OCI-LY1 (cell line): ENCODE measurements at regions not wholly inside any gene's neighbourhood (a gene's known extent, or its start where the extent isn't known, plus 50 kb on each side); places are given as distances from the start of the nearest gene placed in this dataset.

ENCODE experiments used
- H2AFZ ChIP-seq: fragments of 200-600 bp; sonication (generic), shearing (Covaris generic); 2 replicates; pipeline ENCODE4 v1.6.0; 2014; ENCODE audit warnings: antibody characterized with exemption, mild to moderate bottlenecking, low read length
- H3F3A ChIP-seq: fragments of 200-600 bp; sonication (generic), shearing (Covaris generic); 2 replicates; pipeline ENCODE4 v1.6.0; 2014; ENCODE audit warnings: mild to moderate bottlenecking, antibody characterized with exemption, low read length, moderate library complexity; ENCODE audit not compliant: insufficient read depth
- H3K27ac ChIP-seq: fragments of 200-600 bp; sonication (generic); 2 replicates; pipeline ENCODE4 v1.5.1; 2014; ENCODE audit warnings: low read length, mixed run types, mild to moderate bottlenecking, low read depth; ENCODE audit not compliant: poor library complexity, severe bottlenecking
- H3K27me3 ChIP-seq: fragments of 200-600 bp; sonication (generic); 2 replicates; pipeline ENCODE4 v1.6.0; 2014; ENCODE audit warnings: antibody characterized with exemption, mild to moderate bottlenecking, low read length, moderate library complexity; ENCODE audit not compliant: insufficient read depth
- H3K36me3 ChIP-seq: fragments of 200-600 bp; sonication (generic); 2 replicates; pipeline ENCODE4 v1.6.1; 2014; ENCODE audit warnings: mild to moderate bottlenecking, antibody characterized with exemption, low read length, moderate library complexity, mixed read lengths; ENCODE audit not compliant: insufficient read depth
- H3K4me1 ChIP-seq: fragments of 200-600 bp; sonication (generic); 2 replicates; pipeline ENCODE4 v1.5.1; 2014; ENCODE audit warnings: mild to moderate bottlenecking, low read length, moderate library complexity; ENCODE audit not compliant: insufficient read depth, severe bottlenecking
- H3K4me2 ChIP-seq: fragments of 200-600 bp; sonication (generic), shearing (Covaris generic); 2 replicates; pipeline ENCODE4 v1.6.1; 2014; ENCODE audit warnings: low read length
- H3K4me3 ChIP-seq: fragments of 200-600 bp; sonication (generic); 2 replicates; pipeline ENCODE4 v1.5.1; 2014; ENCODE audit warnings: low read length, low read depth, mild to moderate bottlenecking, mixed read lengths; ENCODE audit not compliant: poor library complexity, severe bottlenecking
- H3K79me2 ChIP-seq: fragments of 200-600 bp; shearing (Covaris generic); 2 replicates; pipeline ENCODE4 v1.6.1; 2016; ENCODE audit warnings: mixed run types, low read length, mixed read lengths; ENCODE audit not compliant: insufficient read depth
- H3K9ac ChIP-seq: fragments of 200-600 bp; sonication (generic), shearing (Covaris generic); 2 replicates; pipeline ENCODE4 v1.6.1; 2014; ENCODE audit warnings: mild to moderate bottlenecking, low read length, mixed read lengths
- H3K9me2 ChIP-seq: fragments of 200-600 bp; sonication (generic), shearing (Covaris generic); 2 replicates; pipeline ENCODE4 v1.6.1; 2014; ENCODE audit warnings: low read depth, mild to moderate bottlenecking, low read length, mixed read lengths
- H3K9me3 ChIP-seq: fragments of 200-600 bp; shearing (Covaris generic); 2 replicates; pipeline ENCODE4 v1.6.1; 2014; ENCODE audit warnings: low read length, mixed read lengths
- H4K20me1 ChIP-seq: fragments of 200-600 bp; sonication (generic), shearing (Covaris generic); 2 replicates; pipeline ENCODE4 v1.6.0; 2016; ENCODE audit warnings: mild to moderate bottlenecking, low read length; ENCODE audit not compliant: insufficient read depth
- CTCF ChIP-seq: fragments of 200-600 bp; sonication (generic), shearing (Covaris generic); IDR thresholded peaks from 2 replicates; pipeline ENCODE4 v1.5.1; 2017; ENCODE audit warnings: mild to moderate bottlenecking, antibody characterized with exemption, low read length, moderate library complexity, mixed read lengths
- EZH2 ChIP-seq: fragments of 200-600 bp; sonication (generic), shearing (Covaris generic); IDR thresholded peaks from 2 replicates; pipeline ENCODE4 v1.8.0; 2017; ENCODE audit warnings: borderline replicate concordance, mixed run types, mild to moderate bottlenecking, antibody characterized with exemption, low read length, moderate library complexity, mixed read lengths

DNA sequence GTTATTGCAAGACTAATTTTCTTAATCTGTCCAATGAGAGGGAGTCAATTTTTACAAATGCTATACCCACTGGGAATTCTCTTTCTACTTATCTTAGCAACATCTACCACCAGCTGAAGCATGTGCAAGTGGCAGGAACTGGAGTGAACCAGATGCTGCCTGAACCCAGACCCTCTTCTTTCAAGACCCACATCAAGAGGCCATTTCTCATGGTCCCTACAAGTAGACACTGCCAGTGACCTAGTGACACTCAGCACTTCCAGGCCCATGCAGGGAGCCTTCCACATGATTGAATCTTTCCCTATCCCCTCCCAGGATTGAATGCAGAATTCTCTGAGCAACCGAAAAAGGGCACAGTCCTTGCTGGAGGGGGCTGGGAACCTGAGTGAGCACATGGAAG lies 148.2 kb upstream of the ADAMTS16 start:
- 0 out of 2 replicates have a peak, but pooled peaks cover 3% of the 10 kb centered on the region for H3K27me3 ChIP-seq
- no peak overlapping the region for H3K27ac ChIP-seq
- H3K9me2 ChIP-seq: no peaks in the 10 kb centered on the region
- no peak overlapping the region for H3K4me2 ChIP-seq
- H3K9ac ChIP-seq: no peak overlapping the region
- H3K9me3 ChIP-seq: no peaks in the 10 kb centered on the region
- no peak overlapping the region for H3K4me3 ChIP-seq
- no peaks in the 10 kb centered on the region for H3K4me1 ChIP-seq
- TF ChIP-seq EZH2 (no peak), CTCF (no peak)
- no peaks in the 10 kb centered on the region for H4K20me1 ChIP-seq
- no peak overlapping the region for H2AFZ ChIP-seq
- no peaks in the 10 kb centered on the region for H3F3A ChIP-seq
- H3K36me3 ChIP-seq: no peaks in the 10 kb centered on the region
- H3K79me2 ChIP-seq: no peaks in the 10 kb centered on the region

GRCh38 chr5:4995014-4995413 lies 145.1 kb upstream of the ADAMTS16 start:
- H3K4me3 ChIP-seq: no peak overlapping the region
- H4K20me1 ChIP-seq: no peaks in the 10 kb centered on the region
- no peak overlapping the region for H3K27ac ChIP-seq
- H2AFZ ChIP-seq: no peak overlapping the region
- TF ChIP-seq CTCF (no peak), EZH2 (no peak)
- H3K4me1 ChIP-seq: no peaks in the 10 kb centered on the region
- 0 out of 2 replicates have a peak, but pooled peaks cover 4% of the 10 kb centered on the region for H3K9me2 ChIP-seq
- 0 out of 2 replicates have a peak, but pooled peaks cover 3% of the 10 kb centered on the region for H3K27me3 ChIP-seq
- H3K79me2 ChIP-seq: no peaks in the 10 kb centered on the region
- no peaks in the 10 kb centered on the region for H3F3A ChIP-seq
- H3K36me3 ChIP-seq: no peaks in the 10 kb centered on the region
- H3K4me2 ChIP-seq: no peak overlapping the region
- no peak overlapping the region for H3K9ac ChIP-seq
- no peaks in the 10 kb centered on the region for H3K9me3 ChIP-seq

GRCh38 chr5:5005353-5005752 lies 134.8 kb upstream of the ADAMTS16 start:
- Histone ChIP-seq H3K9me3 (no peaks in the 10 kb centered on the region), H3K4me2 (no peak overlapping the region), H2AFZ (no peak overlapping the region), H3K27me3 (no peaks in the 10 kb centered on the region), H3K79me2 (no peaks in the 10 kb centered on the region), H3K36me3 (no peaks in the 10 kb centered on the region), H4K20me1 (no peaks in the 10 kb centered on the region), H3K27ac (no peak overlapping the region), H3K9me2 (no peaks in the 10 kb centered on the region), H3K9ac (no peak overlapping the region), H3K4me3 (no peak overlapping the region), H3F3A (no peaks in the 10 kb centered on the region), H3K4me1 (no peaks in the 10 kb centered on the region)
- TF ChIP-seq EZH2: no peak
- no peak for TF ChIP-seq CTCF
